HG03460 (cell line): ENCODE measurements at regions not wholly inside any gene's neighbourhood (a gene's known extent, or its start where the extent isn't known, plus 50 kb on each side); places are given as distances from the start of the nearest gene placed in this dataset.
"Not testable (repeated sequence)": the region's sequence is repeated elsewhere in the genome, so short reads cannot be mapped to it uniquely, and the experiment has no call there.

Experiments
- ATAC-seq: cut with Tn5 transposase; IDR thresholded peaks from one replicate; pipeline ENCODE4 v1.9.1; 2021; ENCODE audit not compliant: unreplicated experiment

GRCh38 chr15:77864211-77865105 lies 213.1 kb downstream of the TBC1D2B start:
- ATAC-seq, result no peak

- ATAC-seq, result no peak
Observed at GRCh38 chr15:77863491-77864105, 213.9 kb downstream of the TBC1D2B start.

GRCh38 chr15:77862651-77863104 lies 214.8 kb downstream of the TBC1D2B start:
- no peak for ATAC-seq

GRCh38 chr15:77861997-77862635 lies 215.4 kb downstream of the TBC1D2B start:
- ATAC-seq, result not testable (repeated sequence)

- no peak for ATAC-seq
Observed at GRCh38 chr15:77860071-77860691, 217.3 kb downstream of the TBC1D2B start.

- ATAC-seq, result no peak
Observed at GRCh38 chr15:77859491-77860060, 217.9 kb downstream of the TBC1D2B start.

GRCh38 chr15:77858792-77859490 lies 218.6 kb downstream of the TBC1D2B start:
- ATAC-seq, result no peak

GRCh38 chr15:77857419-77857818 lies 220.1 kb downstream of the TBC1D2B start:
- no peak for ATAC-seq

GRCh38 chr15:77856705-77857346 lies 220.7 kb downstream of the TBC1D2B start:
- no peak for ATAC-seq

- ATAC-seq, result no peak
Observed at GRCh38 chr15:77855871-77856270, 221.6 kb downstream of the TBC1D2B start.

GRCh38 chr15:77854980-77855379 lies 222.3 kb upstream of the LINGO1 start:
- no peak for ATAC-seq

GRCh38 chr15:77853910-77854309 lies 221.2 kb upstream of the LINGO1 start:
- ATAC-seq, result no peak

- no peak for ATAC-seq
Observed at GRCh38 chr15:77853008-77853328, 220.3 kb upstream of the LINGO1 start.

- ATAC-seq, result no peak
Observed at GRCh38 chr15:77852241-77853007, 219.7 kb upstream of the LINGO1 start.

- no peak for ATAC-seq
Observed at GRCh38 chr15:77851691-77852090, 219.0 kb upstream of the LINGO1 start.

- no peak for ATAC-seq
Observed at GRCh38 chr15:77851086-77851485, 218.4 kb upstream of the LINGO1 start.

- ATAC-seq, result no peak
Observed at GRCh38 chr15:77846986-77847385, 214.3 kb upstream of the LINGO1 start.

GRCh38 chr15:77846360-77846759 lies 213.6 kb upstream of the LINGO1 start:
- ATAC-seq, result no peak

- ATAC-seq, result no peak
Observed at GRCh38 chr15:77844798-77845446, 212.2 kb upstream of the LINGO1 start.
